ENCODE measurements at regions not wholly inside any gene's neighbourhood (a gene's known extent, or its start where the extent isn't known, plus 50 kb on each side); places are given as distances from the start of the nearest gene placed in this dataset.

- TF ChIP-seq, protein P1, sequence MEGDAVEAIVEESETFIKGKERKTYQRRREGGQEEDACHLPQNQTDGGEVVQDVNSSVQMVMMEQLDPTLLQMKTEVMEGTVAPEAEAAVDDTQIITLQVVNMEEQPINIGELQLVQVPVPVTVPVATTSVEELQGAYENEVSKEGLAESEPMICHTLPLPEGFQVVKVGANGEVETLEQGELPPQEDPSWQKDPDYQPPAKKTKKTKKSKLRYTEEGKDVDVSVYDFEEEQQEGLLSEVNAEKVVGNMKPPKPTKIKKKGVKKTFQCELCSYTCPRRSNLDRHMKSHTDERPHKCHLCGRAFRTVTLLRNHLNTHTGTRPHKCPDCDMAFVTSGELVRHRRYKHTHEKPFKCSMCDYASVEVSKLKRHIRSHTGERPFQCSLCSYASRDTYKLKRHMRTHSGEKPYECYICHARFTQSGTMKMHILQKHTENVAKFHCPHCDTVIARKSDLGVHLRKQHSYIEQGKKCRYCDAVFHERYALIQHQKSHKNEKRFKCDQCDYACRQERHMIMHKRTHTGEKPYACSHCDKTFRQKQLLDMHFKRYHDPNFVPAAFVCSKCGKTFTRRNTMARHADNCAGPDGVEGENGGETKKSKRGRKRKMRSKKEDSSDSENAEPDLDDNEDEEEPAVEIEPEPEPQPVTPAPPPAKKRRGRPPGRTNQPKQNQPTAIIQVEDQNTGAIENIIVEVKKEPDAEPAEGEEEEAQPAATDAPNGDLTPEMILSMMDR (IDR thresholded peaks at IDR 0.05), result no peak
- TF ChIP-seq TCF7L2 (IDR thresholded peaks at IDR 0.05; ENCODE audit: low read depth, low read length), result no peak
- TF ChIP-seq, protein P2, sequence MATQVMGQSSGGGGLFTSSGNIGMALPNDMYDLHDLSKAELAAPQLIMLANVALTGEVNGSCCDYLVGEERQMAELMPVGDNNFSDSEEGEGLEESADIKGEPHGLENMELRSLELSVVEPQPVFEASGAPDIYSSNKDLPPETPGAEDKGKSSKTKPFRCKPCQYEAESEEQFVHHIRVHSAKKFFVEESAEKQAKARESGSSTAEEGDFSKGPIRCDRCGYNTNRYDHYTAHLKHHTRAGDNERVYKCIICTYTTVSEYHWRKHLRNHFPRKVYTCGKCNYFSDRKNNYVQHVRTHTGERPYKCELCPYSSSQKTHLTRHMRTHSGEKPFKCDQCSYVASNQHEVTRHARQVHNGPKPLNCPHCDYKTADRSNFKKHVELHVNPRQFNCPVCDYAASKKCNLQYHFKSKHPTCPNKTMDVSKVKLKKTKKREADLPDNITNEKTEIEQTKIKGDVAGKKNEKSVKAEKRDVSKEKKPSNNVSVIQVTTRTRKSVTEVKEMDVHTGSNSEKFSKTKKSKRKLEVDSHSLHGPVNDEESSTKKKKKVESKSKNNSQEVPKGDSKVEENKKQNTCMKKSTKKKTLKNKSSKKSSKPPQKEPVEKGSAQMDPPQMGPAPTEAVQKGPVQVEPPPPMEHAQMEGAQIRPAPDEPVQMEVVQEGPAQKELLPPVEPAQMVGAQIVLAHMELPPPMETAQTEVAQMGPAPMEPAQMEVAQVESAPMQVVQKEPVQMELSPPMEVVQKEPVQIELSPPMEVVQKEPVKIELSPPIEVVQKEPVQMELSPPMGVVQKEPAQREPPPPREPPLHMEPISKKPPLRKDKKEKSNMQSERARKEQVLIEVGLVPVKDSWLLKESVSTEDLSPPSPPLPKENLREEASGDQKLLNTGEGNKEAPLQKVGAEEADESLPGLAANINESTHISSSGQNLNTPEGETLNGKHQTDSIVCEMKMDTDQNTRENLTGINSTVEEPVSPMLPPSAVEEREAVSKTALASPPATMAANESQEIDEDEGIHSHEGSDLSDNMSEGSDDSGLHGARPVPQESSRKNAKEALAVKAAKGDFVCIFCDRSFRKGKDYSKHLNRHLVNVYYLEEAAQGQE (IDR thresholded peaks at IDR 0.05; ENCODE audit: insufficient read depth in 1 of 2, low read depth in 2 of 2, low read length in 1 of 2), result no peak
- TF ChIP-seq POLR2AphosphoS5 (IDR thresholded peaks at IDR 0.05; ENCODE audit: low read depth, low read length), result no peak
- TF ChIP-seq SIN3A (IDR thresholded peaks at IDR 0.05; ENCODE audit: borderline replicate concordance, insufficient read depth, low read depth, low read length), result no peak
Measured at GRCh38 chr4:29304595-29304994, 1415.6 kb upstream of the PCDH7 start.

All from Panc1 (cell line).